ENCODE measurements at regions not wholly inside any gene's neighbourhood (a gene's known extent, or its start where the extent isn't known, plus 50 kb on each side); places are given as distances from the start of the nearest gene placed in this dataset.
"Not testable (repeated sequence)": the region's sequence is repeated elsewhere in the genome, so short reads cannot be mapped to it uniquely, and the experiment has no call there.

DNA sequence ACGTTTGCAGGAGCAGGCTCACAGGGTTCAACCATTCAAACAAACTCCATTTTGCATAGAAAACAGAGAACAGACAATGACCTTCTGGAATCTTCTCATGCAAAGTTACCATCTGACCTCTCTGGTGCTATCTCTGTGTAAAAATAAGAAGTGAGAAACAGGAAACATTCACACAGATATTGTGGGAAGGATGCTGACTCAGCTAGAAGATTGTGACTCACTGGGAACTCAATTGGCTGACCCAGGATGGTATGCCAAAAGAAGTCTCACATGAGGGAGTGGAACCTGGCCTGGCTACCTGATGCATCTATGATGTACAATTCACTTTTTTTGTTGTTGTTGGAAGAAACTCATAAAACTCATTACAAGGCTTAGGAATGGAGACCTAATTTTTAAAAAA, 61.1 kb upstream of the TBX18 start:
- CTCF ChIA-PET: no interaction called here
- DNase-seq (ENCODE audit: low read depth, low spot score): peak; percentile 5
- no peak overlapping the region for H3K4me3 ChIP-seq (ENCODE audit: low read depth, low read length)
- TF ChIP-seq, protein P1, sequence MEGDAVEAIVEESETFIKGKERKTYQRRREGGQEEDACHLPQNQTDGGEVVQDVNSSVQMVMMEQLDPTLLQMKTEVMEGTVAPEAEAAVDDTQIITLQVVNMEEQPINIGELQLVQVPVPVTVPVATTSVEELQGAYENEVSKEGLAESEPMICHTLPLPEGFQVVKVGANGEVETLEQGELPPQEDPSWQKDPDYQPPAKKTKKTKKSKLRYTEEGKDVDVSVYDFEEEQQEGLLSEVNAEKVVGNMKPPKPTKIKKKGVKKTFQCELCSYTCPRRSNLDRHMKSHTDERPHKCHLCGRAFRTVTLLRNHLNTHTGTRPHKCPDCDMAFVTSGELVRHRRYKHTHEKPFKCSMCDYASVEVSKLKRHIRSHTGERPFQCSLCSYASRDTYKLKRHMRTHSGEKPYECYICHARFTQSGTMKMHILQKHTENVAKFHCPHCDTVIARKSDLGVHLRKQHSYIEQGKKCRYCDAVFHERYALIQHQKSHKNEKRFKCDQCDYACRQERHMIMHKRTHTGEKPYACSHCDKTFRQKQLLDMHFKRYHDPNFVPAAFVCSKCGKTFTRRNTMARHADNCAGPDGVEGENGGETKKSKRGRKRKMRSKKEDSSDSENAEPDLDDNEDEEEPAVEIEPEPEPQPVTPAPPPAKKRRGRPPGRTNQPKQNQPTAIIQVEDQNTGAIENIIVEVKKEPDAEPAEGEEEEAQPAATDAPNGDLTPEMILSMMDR (IDR thresholded peaks at IDR 0.05; ENCODE audit: insufficient read depth, low read length, missing control alignments): no peak
- POLR2A ChIA-PET: no interaction called here

DNA sequence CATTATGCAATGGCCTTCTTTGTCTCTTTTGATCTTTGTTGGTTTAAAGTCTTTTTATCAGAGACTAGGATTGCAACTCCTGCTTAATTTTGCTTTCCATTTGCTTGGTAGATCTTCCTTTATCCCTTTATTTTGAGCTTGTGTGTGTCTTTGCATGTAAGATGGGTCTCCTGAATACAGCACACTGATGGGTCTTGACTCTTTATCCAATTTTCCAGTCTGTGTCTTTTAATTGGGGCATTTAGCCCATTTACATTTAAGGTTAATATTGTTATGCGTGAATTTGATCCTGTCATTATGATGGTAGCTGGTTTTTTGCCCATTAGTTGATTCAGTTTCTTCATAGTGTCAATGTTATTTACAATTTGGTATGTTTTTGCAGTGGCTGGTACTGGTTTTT, 56.9 kb upstream of the TBX18 start:
- POLR2A ChIA-PET; DNase-seq (ENCODE audit: low read depth, low spot score); H3K4me3 ChIP-seq (ENCODE audit: low read depth, low read length); CTCF ChIA-PET: not testable (repeated sequence)

DNA sequence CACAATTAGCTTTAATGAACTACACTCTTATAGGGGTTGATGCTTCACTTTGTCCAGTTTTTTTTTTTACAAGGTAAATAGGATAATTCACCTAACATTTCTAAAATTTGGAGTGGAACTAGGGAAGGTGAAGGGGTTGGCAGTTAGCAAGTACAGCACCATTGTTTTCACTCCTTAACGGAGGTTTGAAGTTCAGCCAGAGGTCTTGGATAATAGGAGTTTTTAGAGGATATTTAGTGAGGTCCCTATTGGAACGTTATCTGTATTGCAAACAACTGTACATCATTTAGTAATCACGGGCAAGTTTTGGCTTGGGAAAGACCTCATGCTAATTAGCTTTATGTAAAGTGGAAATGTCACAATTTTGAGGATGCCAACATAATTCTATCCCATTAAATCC, 52.3 kb upstream of the TBX18 start:
- POLR2A ChIA-PET: no interaction called here
- no peak overlapping the region for H3K4me3 ChIP-seq (ENCODE audit: low read depth, low read length)
- DNase-seq (ENCODE audit: low read depth, low spot score): no peak
- CTCF ChIA-PET: no interaction called here
- TF ChIP-seq, protein P1 (IDR thresholded peaks at IDR 0.05; ENCODE audit: insufficient read depth, low read length, missing control alignments): no peak

DNA sequence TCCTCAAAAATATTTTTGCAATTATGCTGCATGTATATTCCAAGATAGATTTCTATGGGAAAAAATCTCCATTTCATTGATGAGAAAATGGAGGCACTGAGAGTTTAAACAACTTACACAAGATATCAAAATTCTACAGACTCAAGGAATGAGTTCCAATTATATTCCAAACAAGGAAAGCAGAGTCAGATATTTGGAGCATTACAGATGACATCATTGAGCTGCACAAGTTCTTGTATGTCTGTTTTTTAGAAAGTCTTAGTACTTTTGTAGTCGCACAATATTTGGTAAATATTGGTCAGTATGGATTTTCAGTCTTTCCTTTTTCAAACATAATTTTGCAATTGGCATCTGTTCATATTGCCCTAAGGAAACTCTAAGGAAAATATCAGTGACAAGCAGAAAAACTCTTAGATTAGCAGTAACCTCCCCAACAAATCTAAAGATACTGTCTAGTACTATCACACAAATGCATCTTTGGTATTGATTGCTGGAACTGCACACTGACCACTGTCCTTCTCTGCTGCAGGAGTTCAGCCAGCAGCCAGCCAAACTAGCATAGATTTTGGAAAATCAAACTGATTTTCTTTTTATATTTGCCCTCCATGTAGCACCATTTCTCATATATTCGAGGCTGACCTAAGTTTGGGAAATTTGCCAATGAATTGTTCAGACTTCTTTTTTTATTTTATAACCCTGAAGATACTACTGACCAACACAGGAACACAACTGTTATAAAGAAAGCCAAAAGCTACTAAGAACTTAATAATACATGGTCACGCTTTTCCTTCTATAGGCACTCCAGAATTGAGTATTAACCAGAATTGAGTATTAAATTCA, 51.7 kb upstream of the TBX18 start:
- TF ChIP-seq, protein P1 (IDR thresholded peaks at IDR 0.05; ENCODE audit: insufficient read depth, low read length, missing control alignments): no peak
- DNase-seq (ENCODE audit: low read depth, low spot score): no peak
- ChIA-PET CTCF (no interaction called here), POLR2A (no interaction called here)
- H3K4me3 ChIP-seq (ENCODE audit: low read depth, low read length): no peak overlapping the region

Measured in AG04449 (cell line).